KG1 (cell line): ENCODE measurements at regions not wholly inside any gene's neighbourhood (a gene's known extent, or its start where the extent isn't known, plus 50 kb on each side); places are given as distances from the start of the nearest gene placed in this dataset.
"Not testable (repeated sequence)": the region's sequence is repeated elsewhere in the genome, so short reads cannot be mapped to it uniquely, and the experiment has no call there.

ENCODE experiments used
- DNase-seq: peaks from one replicate; lab custom pipeline; 2025; lab: John Stamatoyannopoulos, UW

- DNase-seq: no peak
Measured at GRCh38 chrX:139026811-139027210, 315.3 kb upstream of the FGF13 start.

GRCh38 chrX:139026406-139026805 lies 314.9 kb upstream of the FGF13 start:
- no peak for DNase-seq

- DNase-seq: no peak
Measured at GRCh38 chrX:139025816-139026215, 314.3 kb upstream of the FGF13 start.

- no peak for DNase-seq
Measured at GRCh38 chrX:139023531-139023930, 312.0 kb upstream of the FGF13 start.

GRCh38 chrX:139020801-139021200 lies 309.3 kb upstream of the FGF13 start:
- no peak for DNase-seq

- DNase-seq: no peak
Measured at GRCh38 chrX:139018436-139018835, 306.9 kb upstream of the FGF13 start.

- no peak for DNase-seq
Measured at GRCh38 chrX:139015627-139016026, 304.1 kb upstream of the FGF13 start.

GRCh38 chrX:139008185-139008584 lies 296.7 kb upstream of the FGF13 start:
- DNase-seq: no peak

- not testable (repeated sequence) for DNase-seq
Measured at GRCh38 chrX:139003856-139004527, 292.5 kb upstream of the FGF13 start.

- DNase-seq: no peak
Measured at GRCh38 chrX:139002319-139002718, 290.8 kb upstream of the FGF13 start.

- DNase-seq: no peak
Measured at GRCh38 chrX:138996268-138996667, 284.8 kb upstream of the FGF13 start.

GRCh38 chrX:138995458-138995857 lies 283.9 kb upstream of the FGF13 start:
- DNase-seq: no peak

- DNase-seq: not testable (repeated sequence)
Measured at GRCh38 chrX:138990425-138990824, 278.9 kb upstream of the FGF13 start.

- DNase-seq: no peak
Measured at GRCh38 chrX:138986866-138987265, 275.3 kb upstream of the FGF13 start.

GRCh38 chrX:138986235-138986634 lies 274.7 kb upstream of the FGF13 start:
- no peak for DNase-seq

- no peak for DNase-seq
Measured at GRCh38 chrX:138982365-138982764, 270.8 kb upstream of the FGF13 start.

- DNase-seq: no peak
Measured at GRCh38 chrX:138964501-138964900, 253.0 kb upstream of the FGF13 start.

- not testable (repeated sequence) for DNase-seq
Measured at GRCh38 chrX:138962419-138962818, 250.9 kb upstream of the FGF13 start.

GRCh38 chrX:138954976-138955375 lies 243.5 kb upstream of the FGF13 start:
- no peak for DNase-seq

GRCh38 chrX:138946926-138947325 lies 235.4 kb upstream of the FGF13 start:
- DNase-seq: no peak

- DNase-seq: no peak
Measured at GRCh38 chrX:138945219-138945618, 233.7 kb upstream of the FGF13 start.

GRCh38 chrX:138939038-138939437 lies 227.5 kb upstream of the FGF13 start:
- DNase-seq: no peak

- no peak for DNase-seq
Measured at GRCh38 chrX:138938003-138938402, 226.5 kb upstream of the FGF13 start.

GRCh38 chrX:138931212-138931611 lies 219.7 kb upstream of the FGF13 start:
- DNase-seq: no peak
